HG02840 (cell line): ENCODE measurements at regions not wholly inside any gene's neighbourhood (a gene's known extent, or its start where the extent isn't known, plus 50 kb on each side); places are given as distances from the start of the nearest gene placed in this dataset.
"Not testable (repeated sequence)": the region's sequence is repeated elsewhere in the genome, so short reads cannot be mapped to it uniquely, and the experiment has no call there.

ENCODE experiments used
- ATAC-seq: cut with Tn5 transposase; IDR thresholded peaks from one replicate; pipeline ENCODE4 v1.9.1; 2021; ENCODE audit warnings: mild to moderate bottlenecking, moderate library complexity, moderate number of reproducible peaks; ENCODE audit not compliant: unreplicated experiment, low FRiP score

DNA sequence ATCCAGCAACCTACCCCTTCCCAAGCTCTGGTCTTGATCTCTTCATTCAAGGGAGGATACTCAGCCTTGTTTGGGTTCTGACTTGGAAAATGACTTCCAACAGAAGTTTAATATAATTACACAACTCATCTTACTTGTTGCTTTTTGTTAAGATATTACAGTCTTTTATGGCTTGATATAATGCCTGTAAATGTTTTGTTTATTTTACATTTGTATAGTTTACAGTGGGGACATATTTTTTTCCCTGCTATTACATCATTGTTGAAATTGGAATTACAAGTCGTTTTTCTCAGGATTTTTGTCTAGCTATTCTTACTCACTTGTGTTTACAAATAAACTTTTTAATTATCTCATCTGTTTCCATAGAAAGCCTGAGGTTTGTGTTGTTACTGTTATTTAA is 436.0 kb downstream of the CNTNAP4 start:
- ATAC-seq = no peak

DNA sequence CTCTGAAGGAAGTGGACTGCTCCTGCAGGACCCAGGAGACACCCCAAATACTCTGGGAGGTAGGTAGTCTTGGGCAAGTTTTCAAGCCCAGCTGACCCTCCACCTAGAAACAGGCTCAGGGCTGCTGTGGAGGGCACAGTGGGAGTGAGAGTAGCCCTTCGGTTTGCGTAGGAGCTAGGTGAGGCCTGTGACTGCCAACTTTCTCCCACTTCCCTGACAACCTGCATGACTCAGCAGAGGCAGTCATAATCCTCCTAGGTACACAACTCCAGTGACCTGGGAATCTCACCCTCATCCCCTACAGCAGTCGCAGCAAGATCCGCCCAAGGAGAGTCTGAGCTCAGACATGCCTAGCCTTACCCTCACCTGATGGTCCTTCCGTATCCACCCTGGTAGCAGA is 439.1 kb downstream of the CNTNAP4 start:
- not testable (repeated sequence) for ATAC-seq

DNA sequence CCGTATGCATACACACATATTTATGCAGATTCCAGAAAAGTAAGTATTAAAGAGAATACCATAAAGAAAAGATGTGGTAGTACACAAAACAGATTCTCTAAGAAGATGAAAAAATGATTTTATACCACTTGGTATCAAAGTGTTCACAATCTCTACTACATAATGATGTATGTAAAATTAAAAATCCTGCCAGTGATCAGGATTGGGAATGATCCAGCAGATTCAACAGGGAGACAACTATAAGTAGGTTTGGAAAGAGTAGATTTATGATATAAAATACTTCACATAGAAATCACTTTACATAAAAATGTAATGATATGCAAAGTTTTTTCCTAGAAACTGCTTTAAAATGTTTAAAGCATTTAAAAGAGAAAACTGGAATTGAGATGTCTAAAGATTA is 447.0 kb downstream of the CNTNAP4 start:
- no peak for ATAC-seq

GRCh38 chr16:76729525-76729924 is 452.3 kb downstream of the CNTNAP4 start:
- no peak for ATAC-seq

DNA sequence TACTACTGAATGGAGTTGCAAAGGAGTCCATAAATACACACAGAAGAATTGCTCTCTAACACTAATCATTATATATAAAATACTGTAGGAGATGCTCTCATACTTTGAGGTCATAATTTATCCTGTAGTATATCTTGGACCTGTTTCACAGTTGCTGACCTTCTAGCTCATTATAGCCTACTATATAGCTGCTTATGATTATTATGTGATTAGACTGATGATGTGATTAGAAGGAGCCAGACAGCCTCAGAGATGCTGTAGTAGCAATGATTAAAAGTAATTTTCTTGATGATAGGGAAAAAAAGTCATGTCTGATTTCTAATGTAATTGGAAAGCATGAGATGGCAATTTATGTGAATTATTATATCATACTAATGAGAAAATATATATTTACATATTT is 455.7 kb downstream of the CNTNAP4 start:
- ATAC-seq = no peak

GRCh38 chr16:76741623-76742022 is 449.4 kb upstream of the MON1B start:
- no peak for ATAC-seq

- ATAC-seq = no peak
Observed at GRCh38 chr16:76748461-76749348, 442.3 kb upstream of the MON1B start.

- no peak for ATAC-seq
Observed at GRCh38 chr16:76749780-76750375, 441.1 kb upstream of the MON1B start.

DNA sequence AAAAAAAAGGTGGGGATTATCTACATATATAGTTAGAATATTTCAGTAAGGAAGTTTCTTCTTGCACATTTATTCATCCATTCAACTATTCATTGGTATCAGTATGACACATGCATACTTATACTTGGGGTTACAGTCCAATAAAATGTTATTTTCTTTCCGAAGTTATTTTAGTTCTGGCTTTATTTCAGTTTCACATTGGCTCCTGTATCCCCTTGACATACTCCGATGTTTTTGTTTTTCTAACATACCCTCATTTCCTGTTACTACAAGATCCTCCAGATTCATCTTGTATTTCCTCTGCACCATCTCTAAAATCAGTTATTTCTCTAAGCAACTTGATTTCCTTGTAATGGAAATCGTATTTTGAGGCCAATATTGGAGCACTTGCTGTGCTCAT is 435.5 kb upstream of the MON1B start:
- no peak for ATAC-seq

DNA sequence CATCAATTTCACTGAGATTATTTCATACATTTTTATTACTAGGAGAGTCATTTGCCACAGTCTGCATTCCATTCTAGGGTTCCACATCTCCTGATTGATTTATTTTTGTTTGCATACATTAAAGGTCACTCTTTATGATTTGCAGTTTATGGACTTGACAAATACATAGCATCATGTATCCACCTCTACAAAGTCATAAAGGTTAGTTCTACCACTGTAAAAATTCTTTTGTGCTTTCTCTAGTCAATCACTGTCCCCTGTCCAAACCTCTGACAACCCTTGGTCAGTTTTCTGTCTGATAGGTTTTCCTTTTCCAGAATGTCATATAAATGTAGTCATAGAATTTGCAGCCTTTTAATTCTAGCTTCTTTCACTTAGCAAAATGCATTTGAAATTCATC is 434.6 kb upstream of the MON1B start:
- ATAC-seq = no peak

- ATAC-seq = no peak
Observed at GRCh38 chr16:76756951-76757350, 434.0 kb upstream of the MON1B start.

GRCh38 chr16:76766538-76766937 is 424.5 kb upstream of the MON1B start:
- ATAC-seq = no peak

DNA sequence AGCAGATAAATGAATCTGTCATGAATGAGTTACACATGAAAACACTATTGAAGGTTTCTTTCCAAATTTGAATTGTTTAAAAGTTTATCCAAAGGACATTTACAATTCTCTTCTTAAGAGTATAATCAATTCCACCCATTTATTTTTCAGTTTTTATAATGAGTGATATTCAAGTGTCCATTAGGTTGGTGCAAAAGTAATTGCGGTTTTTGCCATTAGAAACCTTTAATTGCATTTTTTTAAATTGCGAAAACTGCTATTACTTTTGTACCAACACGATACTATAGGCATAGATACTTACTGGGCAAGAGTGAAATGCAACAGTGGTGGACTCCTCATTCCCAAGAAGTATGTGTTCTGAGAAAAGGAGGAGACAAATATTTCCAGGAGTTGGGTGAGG is 422.7 kb upstream of the MON1B start:
- no peak for ATAC-seq

DNA sequence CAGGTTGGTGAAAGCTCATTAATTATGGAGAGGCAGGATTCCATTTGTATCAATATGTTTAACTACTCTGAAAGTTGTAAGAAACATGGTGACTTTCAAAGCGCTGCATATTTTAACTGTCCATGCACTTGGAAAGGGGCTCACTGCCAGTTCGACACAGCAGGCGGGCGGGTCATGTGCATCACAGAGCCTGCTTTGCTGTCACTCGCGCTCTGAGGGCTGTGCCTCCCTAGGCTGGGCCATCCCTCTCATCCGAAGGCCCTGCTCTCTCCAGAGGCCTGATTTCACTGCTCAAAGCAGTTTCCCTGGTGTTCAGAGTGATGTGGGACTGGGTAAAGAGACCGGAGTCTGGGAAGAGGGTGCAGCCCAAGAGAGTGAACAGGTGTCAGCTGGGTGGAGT is 422.0 kb upstream of the MON1B start:
- ATAC-seq = no peak

- no peak for ATAC-seq
Observed at GRCh38 chr16:76771216-76771615, 419.8 kb upstream of the MON1B start.

DNA sequence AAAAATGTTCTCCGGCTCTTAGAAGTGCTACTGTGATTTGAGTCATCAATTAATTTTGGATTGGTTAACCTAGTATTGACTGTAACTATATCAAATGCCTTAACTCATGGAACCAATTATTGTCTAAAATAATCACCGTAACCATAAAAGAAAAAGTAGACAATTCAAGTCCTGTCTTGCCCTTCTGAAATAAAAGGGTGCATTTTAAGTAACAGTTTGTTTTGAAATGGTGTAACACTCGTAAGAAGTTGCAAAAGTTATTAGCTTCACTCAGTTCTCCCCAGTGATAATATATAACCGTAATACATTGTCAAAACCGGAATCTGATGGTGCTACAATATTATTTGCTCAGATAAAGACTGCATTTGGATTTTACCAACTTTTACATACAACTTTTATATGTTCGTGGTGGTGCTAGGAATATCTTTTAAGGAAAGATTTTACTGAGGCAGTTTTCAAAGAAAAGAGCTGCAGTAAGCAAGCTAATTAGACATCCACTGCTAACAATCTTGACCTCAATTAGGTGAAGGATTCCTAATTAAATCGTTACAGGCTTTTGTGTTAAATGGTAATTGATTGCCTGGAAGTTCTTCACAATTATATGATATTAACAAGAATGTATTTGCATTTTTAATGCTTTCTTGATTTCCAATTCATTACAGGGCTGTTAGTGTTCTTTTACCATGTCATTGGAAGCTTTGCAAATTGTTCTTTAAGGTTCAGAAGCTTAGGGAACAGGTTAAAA is 413.1 kb upstream of the MON1B start:
- no peak for ATAC-seq

DNA sequence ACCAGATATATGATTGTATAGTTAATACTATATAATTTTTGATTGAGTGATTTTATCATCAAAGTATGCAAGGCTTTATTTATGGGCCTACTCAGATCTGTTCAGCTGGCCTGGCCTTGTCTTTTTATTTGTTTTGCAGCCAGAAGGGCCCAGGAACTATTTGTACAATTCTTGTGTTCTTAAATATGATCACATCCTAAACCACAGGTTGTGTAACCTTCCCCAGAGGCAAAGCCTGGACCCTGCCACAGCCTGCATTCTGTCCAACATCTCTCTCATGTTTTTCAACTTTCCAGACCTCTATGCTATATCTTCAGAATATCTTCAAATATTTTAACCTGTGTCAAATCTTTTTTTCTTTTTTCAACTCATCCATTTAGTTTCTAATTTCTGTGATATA is 410.4 kb upstream of the MON1B start:
- no peak for ATAC-seq

DNA sequence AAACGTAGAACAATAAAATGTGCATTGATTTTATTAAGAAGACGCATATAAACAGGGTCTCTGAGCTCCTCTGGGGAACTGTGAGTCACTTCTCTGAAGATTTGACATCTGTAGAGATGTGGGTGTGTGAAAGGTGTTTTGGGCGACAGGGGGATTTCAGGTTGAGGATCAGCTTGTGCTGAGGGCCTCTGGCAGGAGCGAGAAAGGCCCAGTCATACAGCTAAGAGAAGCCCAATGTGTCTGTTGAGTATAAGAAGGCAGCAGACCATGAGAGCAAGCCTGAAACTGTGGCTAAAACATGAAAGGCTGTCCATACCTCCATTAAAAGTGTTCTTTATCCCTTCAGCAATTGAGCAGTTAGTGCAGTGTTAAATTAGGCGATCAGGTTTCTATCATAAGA is 406.5 kb upstream of the MON1B start:
- ATAC-seq = no peak

DNA sequence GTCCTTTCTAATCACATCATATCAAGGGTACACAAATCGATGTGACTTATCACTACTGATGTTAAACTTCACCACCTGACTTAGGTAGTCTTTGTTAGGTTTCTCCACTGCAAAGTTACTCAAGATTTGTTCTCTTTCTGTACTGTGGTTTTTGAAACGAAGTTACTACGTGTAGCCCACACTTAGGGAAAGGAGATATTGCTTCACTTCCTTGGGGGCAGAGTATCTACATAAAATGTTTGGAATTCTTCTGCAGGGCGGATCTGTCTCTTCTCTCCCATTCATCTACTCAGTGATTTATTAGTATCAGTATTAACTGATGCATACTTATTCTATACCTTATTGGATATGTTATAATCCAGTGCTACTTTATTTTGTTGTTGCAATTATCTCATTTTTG is 403.6 kb upstream of the MON1B start:
- ATAC-seq = no peak

GRCh38 chr16:76791151-76791550 is 399.8 kb upstream of the MON1B start:
- no peak for ATAC-seq

GRCh38 chr16:76796416-76796815 is 394.6 kb upstream of the MON1B start:
- ATAC-seq = no peak
